Mesenchymal stem cell (in vitro differentiated cells and primary cell): ENCODE measurements at regions not wholly inside any gene's neighbourhood (a gene's known extent, or its start where the extent isn't known, plus 50 kb on each side); places are given as distances from the start of the nearest gene placed in this dataset.
A peak's percentile ranks its signal among the peaks of the same experiment; 100 is the strongest.

Experiments
- DNase-seq: peaks from one replicate; pipeline ENCODE4 v3.0.0-alpha.2; 2013
- H2AFZ ChIP-seq: one replicate; pipeline ENCODE4 v1.6.1; 2013; ENCODE audit warnings: low read depth, mild to moderate bottlenecking, control low read depth, inconsistent platforms, low read length, moderate library complexity
- H2AK5ac ChIP-seq: 2 replicates; pipeline ENCODE4 v1.6.1; 2013; ENCODE audit warnings: low read length, moderate library complexity, mild to moderate bottlenecking, inconsistent platforms; ENCODE audit not compliant: severe bottlenecking
- H2BK120ac ChIP-seq: one replicate; pipeline ENCODE4 v1.6.1; 2013; ENCODE audit warnings: low read depth, mild to moderate bottlenecking, inconsistent platforms, low read length, moderate library complexity
- H2BK12ac ChIP-seq, 2 experiments: one replicate each; pipeline ENCODE4 v1.6.1; 2013; ENCODE audit warnings: inconsistent platforms in 2 of 2, low read length in 2 of 2, mild to moderate bottlenecking in 2 of 2, moderate library complexity in 2 of 2, control low read depth in 1 of 2
- H2BK15ac ChIP-seq: one replicate; pipeline ENCODE4 v1.6.1; 2013; ENCODE audit warnings: mild to moderate bottlenecking, low read depth, inconsistent platforms; ENCODE audit not compliant: poor library complexity, severe bottlenecking
- H2BK5ac ChIP-seq: 2 replicates; pipeline ENCODE4 v1.6.1; 2013; ENCODE audit warnings: low read depth, mild to moderate bottlenecking, low read length, control low read depth, inconsistent platforms; ENCODE audit not compliant: poor library complexity, severe bottlenecking
- H3K14ac ChIP-seq, 2 experiments: one replicate each; pipeline ENCODE4 v1.6.1; 2013; ENCODE audit warnings: inconsistent platforms in 2 of 2, low read length in 2 of 2, control low read depth in 1 of 2, mild to moderate bottlenecking in 1 of 2, moderate library complexity in 1 of 2
- H3K18ac ChIP-seq, 2 experiments: one replicate each; pipeline ENCODE4 v1.6.1; 2013; ENCODE audit warnings: inconsistent platforms in 2 of 2, low read length in 2 of 2, control low read depth in 1 of 2, low read depth in 1 of 2, mild to moderate bottlenecking in 1 of 2
- H3K23ac ChIP-seq, 2 experiments: one replicate each; pipeline ENCODE4 v1.6.1; 2013; ENCODE audit warnings: inconsistent platforms in 2 of 2, low read length in 2 of 2, mild to moderate bottlenecking in 2 of 2, moderate library complexity in 2 of 2, control low read depth in 1 of 2
- H3K27ac ChIP-seq: 2 replicates; pipeline ENCODE4 v1.5.1; 2013; ENCODE audit warnings: mild to moderate bottlenecking, moderate library complexity, low read length, control low read depth, inconsistent platforms; ENCODE audit not compliant: poor library complexity, severe bottlenecking
- H3K27me3 ChIP-seq, 2 experiments: 2 replicates each; pipeline versions ENCODE4 v1.6.1 to v1.7.0; 2013; ENCODE audit warnings: low read length in 2 of 2, mild to moderate bottlenecking in 2 of 2, moderate library complexity in 2 of 2, control low read depth in 1 of 2, inconsistent platforms in 1 of 2; ENCODE audit not compliant: control insufficient read depth in 1 of 2, insufficient read depth in 1 of 2
- H3K36me3 ChIP-seq, 2 experiments: 2 replicates each; pipeline versions ENCODE4 v1.6.1 to v1.7.0; 2013; ENCODE audit warnings: low read length in 2 of 2, control low read depth in 1 of 2, inconsistent platforms in 1 of 2, low read depth in 1 of 2, mild to moderate bottlenecking in 1 of 2; ENCODE audit not compliant: insufficient read depth in 2 of 2, control insufficient read depth in 1 of 2
- H3K4ac ChIP-seq, 2 experiments: one replicate each; pipeline ENCODE4 v1.6.1; 2013; ENCODE audit warnings: inconsistent platforms in 2 of 2, low read length in 2 of 2, mild to moderate bottlenecking in 2 of 2, moderate library complexity in 2 of 2, control low read depth in 1 of 2, low read depth in 1 of 2
- H3K4me1 ChIP-seq: 2 replicates; pipeline ENCODE4 v1.6.1; 2013; ENCODE audit warnings: low read depth, low read length, control low read depth; ENCODE audit not compliant: control insufficient read depth, insufficient read depth
- H3K4me2 ChIP-seq: 2 replicates; pipeline ENCODE4 v1.6.1; 2013; ENCODE audit warnings: low read length, mild to moderate bottlenecking, inconsistent platforms; ENCODE audit not compliant: poor library complexity, severe bottlenecking
- H3K4me3 ChIP-seq, 2 experiments: 2 replicates each; pipeline versions ENCODE4 v1.5.1 to v1.7.0; 2013; ENCODE audit warnings: low read length in 2 of 2, mild to moderate bottlenecking in 2 of 2, control low read depth in 1 of 2, low read depth in 1 of 2; ENCODE audit not compliant: insufficient read depth in 1 of 2
- H3K79me1 ChIP-seq: replicated peaks from 2 replicates; pipeline ENCODE4 v1.6.1; 2013; ENCODE audit warnings: mild to moderate bottlenecking, control low read depth, low read length, inconsistent platforms; ENCODE audit not compliant: poor library complexity, severe bottlenecking
- H3K9ac ChIP-seq: 2 replicates; pipeline ENCODE4 v1.7.0; 2013; ENCODE audit warnings: mild to moderate bottlenecking, low read length, moderate library complexity
- H3K9me3 ChIP-seq: 2 replicates; pipeline ENCODE4 v1.7.0; 2013; ENCODE audit warnings: mild to moderate bottlenecking, low read length; ENCODE audit not compliant: control insufficient read depth
- H4K8ac ChIP-seq: one replicate; pipeline ENCODE4 v1.6.1; 2013; ENCODE audit warnings: inconsistent platforms, mild to moderate bottlenecking, low read length, moderate library complexity
- H4K91ac ChIP-seq: one replicate; pipeline ENCODE4 v1.6.1; 2013; ENCODE audit warnings: mild to moderate bottlenecking, low read length, inconsistent platforms
- WGBS: methylation state at CpG from one replicate; pipeline ENCODE4 v1.1.7; 2013; ENCODE audit warnings: mixed read lengths; 5-methylcytosine and 5-hydroxymethylcytosine counted together

GRCh38 chr3:40602778-40603385 is 78.1 kb downstream of the ZNF621 start:
- Histone ChIP-seq H2AK5ac (no peak overlapping the region), H3K23ac (no peak overlapping the region), H4K8ac (no peak overlapping the region), H2AFZ (no peak overlapping the region), H3K27me3 (peaks cover 0 to 14% of the 10 kb centered on the region in 2 experiments), H3K36me3 (no peaks in the 10 kb centered on the region), H3K4me3 (no peak overlapping the region), H2BK15ac (no peak overlapping the region), H2BK5ac (no peak overlapping the region), H3K4me2 (no peak overlapping the region), H3K14ac (no peak overlapping the region), H3K18ac (no peak overlapping the region), H4K91ac (no peak overlapping the region), H2BK120ac (no peak overlapping the region), H2BK12ac (no peak overlapping the region), H3K4me1 (no peaks in the 10 kb centered on the region), H3K27ac (no peak overlapping the region), H3K9ac (no peak overlapping the region), H3K9me3 (peaks cover 2% of the 10 kb centered on the region), H3K4ac (no peak overlapping the region), H3K79me1 (no peaks in the 10 kb centered on the region)
- 35% methylated on average over 1 of the region's 1 CpG for WGBS
- DNase-seq: peak; percentile 27

- H2BK12ac ChIP-seq: no peak overlapping the region
- H2AFZ ChIP-seq: no peak overlapping the region
- no peak overlapping the region for H2BK15ac ChIP-seq
- no peak overlapping the region for H2BK5ac ChIP-seq
- no peaks in the 10 kb centered on the region for H3K79me1 ChIP-seq
- H3K36me3 ChIP-seq: no peaks in the 10 kb centered on the region
- no peak overlapping the region for H3K4me2 ChIP-seq
- H4K91ac ChIP-seq: no peak overlapping the region
- no peak overlapping the region for H3K9ac ChIP-seq
- no peak overlapping the region for H3K4me3 ChIP-seq
- no peak overlapping the region for H3K14ac ChIP-seq
- 100% methylated on average over 1 of the region's 1 CpG for WGBS
- peaks cover 2% of the 10 kb centered on the region for H3K4me1 ChIP-seq
- no peak for DNase-seq
- no peak overlapping the region for H3K4ac ChIP-seq
- H3K9me3 ChIP-seq: peaks cover 2% of the 10 kb centered on the region
- no peak overlapping the region for H3K27ac ChIP-seq
- no peak overlapping the region for H2BK120ac ChIP-seq
- H3K18ac ChIP-seq: no peak overlapping the region
- no peak overlapping the region for H3K23ac ChIP-seq
- H4K8ac ChIP-seq: no peak overlapping the region
- H3K27me3 ChIP-seq: peaks cover 3 to 6% of the 10 kb centered on the region in 2 experiments
- H2AK5ac ChIP-seq: no peak overlapping the region
Observed at GRCh38 chr3:40605960-40606359, 81.2 kb downstream of the ZNF621 start.

- Histone ChIP-seq H3K4me2 (no peak overlapping the region), H3K9ac (no peak overlapping the region), H4K91ac (no peak overlapping the region), H3K18ac (no peak overlapping the region), H3K4me3 (no peak overlapping the region), H3K27me3 (peaks cover 6 to 9% of the 10 kb centered on the region in 2 experiments), H3K36me3 (no peaks in the 10 kb centered on the region), H2AK5ac (no peak overlapping the region), H2BK12ac (no peak overlapping the region), H4K8ac (no peak overlapping the region), H2BK5ac (no peak overlapping the region), H3K4ac (no peak overlapping the region), H3K4me1 (peaks cover 2% of the 10 kb centered on the region), H3K79me1 (no peaks in the 10 kb centered on the region), H3K9me3 (no peaks in the 10 kb centered on the region), H3K27ac (no peak overlapping the region), H3K14ac (no peak overlapping the region), H2BK120ac (no peak overlapping the region), H3K23ac (no peak overlapping the region), H2AFZ (no peak overlapping the region), H2BK15ac (no peak overlapping the region)
- DNase-seq: no peak
- WGBS: 57% methylated on average over 2 of the region's 2 CpGs
Observed at GRCh38 chr3:40608091-40608490, 83.3 kb downstream of the ZNF621 start.

- DNase-seq: no peak
- Histone ChIP-seq H3K18ac (no peak overlapping the region), H3K9me3 (no peaks in the 10 kb centered on the region), H3K4ac (no peak overlapping the region), H3K27ac (no peak overlapping the region), H2BK12ac (no peak overlapping the region), H2BK120ac (no peak overlapping the region), H3K14ac (no peak overlapping the region), H3K4me2 (no peak overlapping the region), H3K27me3 (peaks cover 40 to 42% of the 10 kb centered on the region in 2 experiments), H3K79me1 (no peaks in the 10 kb centered on the region), H3K9ac (no peak overlapping the region), H3K4me1 (peaks cover 8% of the 10 kb centered on the region), H4K91ac (no peak overlapping the region), H2BK5ac (no peak overlapping the region), H3K23ac (no peak overlapping the region), H3K36me3 (no peaks in the 10 kb centered on the region), H2AFZ (no peak overlapping the region), H4K8ac (no peak overlapping the region), H2AK5ac (no peak overlapping the region), H3K4me3 (no peak overlapping the region), H2BK15ac (no peak overlapping the region)
- 88% methylated on average over 4 of the region's 5 CpGs for WGBS
Observed at GRCh38 chr3:40613306-40613705, 88.5 kb downstream of the ZNF621 start.
